ENCODE measurements at regions not wholly inside any gene's neighbourhood (a gene's known extent, or its start where the extent isn't known, plus 50 kb on each side); places are given as distances from the start of the nearest gene placed in this dataset.

DNA sequence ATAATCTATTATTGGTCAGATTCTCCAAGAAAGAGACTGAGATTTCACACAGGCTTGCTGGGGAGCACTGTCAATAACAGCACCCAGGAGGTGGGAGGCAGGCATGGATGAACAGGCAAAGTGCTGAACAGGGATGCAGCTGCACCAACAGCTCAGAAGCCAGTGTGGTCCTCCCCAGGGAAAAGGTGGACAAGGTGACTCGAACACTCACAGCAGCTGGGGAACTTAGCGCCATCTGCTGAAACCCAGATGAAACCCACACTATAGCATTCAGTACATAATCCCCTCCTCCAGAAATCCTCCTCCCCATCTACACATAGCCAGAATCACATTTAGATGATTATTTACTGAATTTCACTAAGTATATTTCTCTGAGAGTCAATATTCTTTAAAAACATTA, 255.2 kb upstream of the WSB1 start:
- TF ChIP-seq, protein P1, sequence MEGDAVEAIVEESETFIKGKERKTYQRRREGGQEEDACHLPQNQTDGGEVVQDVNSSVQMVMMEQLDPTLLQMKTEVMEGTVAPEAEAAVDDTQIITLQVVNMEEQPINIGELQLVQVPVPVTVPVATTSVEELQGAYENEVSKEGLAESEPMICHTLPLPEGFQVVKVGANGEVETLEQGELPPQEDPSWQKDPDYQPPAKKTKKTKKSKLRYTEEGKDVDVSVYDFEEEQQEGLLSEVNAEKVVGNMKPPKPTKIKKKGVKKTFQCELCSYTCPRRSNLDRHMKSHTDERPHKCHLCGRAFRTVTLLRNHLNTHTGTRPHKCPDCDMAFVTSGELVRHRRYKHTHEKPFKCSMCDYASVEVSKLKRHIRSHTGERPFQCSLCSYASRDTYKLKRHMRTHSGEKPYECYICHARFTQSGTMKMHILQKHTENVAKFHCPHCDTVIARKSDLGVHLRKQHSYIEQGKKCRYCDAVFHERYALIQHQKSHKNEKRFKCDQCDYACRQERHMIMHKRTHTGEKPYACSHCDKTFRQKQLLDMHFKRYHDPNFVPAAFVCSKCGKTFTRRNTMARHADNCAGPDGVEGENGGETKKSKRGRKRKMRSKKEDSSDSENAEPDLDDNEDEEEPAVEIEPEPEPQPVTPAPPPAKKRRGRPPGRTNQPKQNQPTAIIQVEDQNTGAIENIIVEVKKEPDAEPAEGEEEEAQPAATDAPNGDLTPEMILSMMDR (IDR thresholded peaks at IDR 0.05; ENCODE audit: insufficient read depth, low read depth, low read length), result no peak
- no peak for TF ChIP-seq EZH2 (IDR thresholded peaks at IDR 0.05; ENCODE audit: insufficient read depth, low read length)
